Transverse colon (tissue), 4 donors: ENCODE measurements at regions not wholly inside any gene's neighbourhood (a gene's known extent, or its start where the extent isn't known, plus 50 kb on each side); places are given as distances from the start of the nearest gene placed in this dataset.

Experiments
- DNase-seq: peaks from one replicate; pipeline ENCODE4 v3.0.0-alpha.2; 2019
- H3K27ac ChIP-seq, 4 donors: fragments of 200-600 bp; sonication (generic); 2 replicates each; pipeline ENCODE4 v1.5.1; 2016 to 2018; ENCODE audit warnings: inconsistent platforms in 4 of 4
- H3K27me3 ChIP-seq: fragments of 200-600 bp; sonication (generic); 2 replicates; pipeline ENCODE4 v1.5.1; 2017; ENCODE audit warnings: inconsistent platforms
- H3K36me3 ChIP-seq, 4 donors: fragments of 200-600 bp; sonication (generic); 2 replicates each; pipeline ENCODE4 v1.5.1; 2017 to 2019; ENCODE audit warnings: inconsistent platforms in 4 of 4
- H3K4me1 ChIP-seq, 4 donors: fragments of 200-600 bp; sonication (generic); 2 replicates each; pipeline ENCODE4 v1.5.1; 2017 to 2020; ENCODE audit warnings: inconsistent platforms in 4 of 4
- H3K4me3 ChIP-seq, 4 donors: fragments of 200-600 bp; sonication (generic); 1 replicate in 1 of 4; 2 replicates in 3 of 4; pipeline versions ENCODE4 v1.5.1 to v1.6.1; 2017 to 2019; ENCODE audit warnings: inconsistent platforms in 4 of 4
- H3K9me3 ChIP-seq, 2 donors: fragments of 200-600 bp; sonication (generic); 2 replicates each; pipeline ENCODE4 v1.5.1; 2017 to 2019; ENCODE audit warnings: inconsistent platforms in 2 of 2
- CTCF ChIP-seq, 5 experiments: fragments of 200-600 bp in 3 of 5; fragments of 450-650 bp in 2 of 5; sonication (generic) in 3 of 5; IDR thresholded peaks; 1 replicate in 2 of 5; 2 replicates in 3 of 5; pipeline ENCODE4 v1.5.1; 2016 to 2017; ENCODE audit warnings: antibody characterized with exemption in 5 of 5, inconsistent platforms in 3 of 5, mild to moderate bottlenecking in 2 of 5, moderate library complexity in 1 of 5
- EP300 ChIP-seq: sonication (generic); formaldehyde crosslinking; IDR thresholded peaks from one replicate; pipeline ENCODE4 v1.6.1; 2017; ENCODE audit warnings: antibody characterized with exemption, low read depth
- POLR2A ChIP-seq: fragments of 450-650 bp; IDR thresholded peaks from one replicate; pipeline ENCODE4 v1.6.1; 2016; ENCODE audit warnings: antibody characterized with exemption, mild to moderate bottlenecking, moderate library complexity
- POLR2AphosphoS5 ChIP-seq, 3 donors: sonication (generic); formaldehyde crosslinking; IDR thresholded peaks; one replicate each; pipeline ENCODE4 v1.6.1; 2016; ENCODE audit warnings: antibody characterized with exemption in 3 of 3
- WGBS, 2 donors: methylation state at CpG; one replicate each; pipeline ENCODE4 v1.1.5; 2018; ENCODE audit warnings: low coverage in 1 of 2; 5-methylcytosine and 5-hydroxymethylcytosine counted together
- in situ Hi-C, 4 donors: fragments of 200-750 bp; cut with MboI; loops; one replicate each; pipeline versions ENCODE4 v1.15.0 to v1.15.1; 2017; ENCODE audit warnings: low sequenced_read_pairs in 3 of 4, low pct_ligation_motif_present in 1 of 4, low pct_unique_long_range_greater_than_20kb in 1 of 4
- intact Hi-C: fragments of 100-400 bp; cut with DNase I; formaldehyde crosslinking; loops from one replicate; pipeline ENCODE4 v1.15.1; 2023; ENCODE audit warnings: low total_unique reads

GRCh38 chr3:46119709-46120498 lies 88.2 kb downstream of the CCR1 start:
- peaks cover 0 to under 1% (median 0%) of the 10 kb centered on the region in 4 donors for H3K4me1 ChIP-seq
- no peak overlapping the region for H3K27ac ChIP-seq
- H3K36me3 ChIP-seq = no peaks in the 10 kb centered on the region
- TF ChIP-seq POLR2AphosphoS5 (IDR thresholded peaks at IDR 0.05) (no peak), CTCF (IDR thresholded peaks at IDR 0.05) (no peak), POLR2A (no peak), EP300 (no peak)
- in situ Hi-C loops = no loop called here
- intact Hi-C loops = no loop called here
- H3K9me3 ChIP-seq = no peaks in the 10 kb centered on the region
- no peak overlapping the region for H3K4me3 ChIP-seq
- no peaks in the 10 kb centered on the region for H3K27me3 ChIP-seq
- 80 to 83% methylated on average over 3 to 4 of the region's 4 CpGs for WGBS, 2 donors
- no peak for DNase-seq

- intact Hi-C loops = no loop called here
- no peak for DNase-seq
- Histone ChIP-seq H3K27ac (no peak overlapping the region), H3K4me1 (peaks cover 0 to 4% (median 0%) of the 10 kb centered on the region in 4 donors), H3K36me3 (no peaks in the 10 kb centered on the region), H3K9me3 (no peaks in the 10 kb centered on the region), H3K4me3 (no peak overlapping the region), H3K27me3 (no peaks in the 10 kb centered on the region)
- TF ChIP-seq CTCF (IDR thresholded peaks at IDR 0.05) (no peak), EP300 (no peak), POLR2AphosphoS5 (IDR thresholded peaks at IDR 0.05) (no peak), POLR2A (no peak)
- WGBS, 2 donors = 75 to 83% methylated on average over 3 of the region's 3 CpGs
- in situ Hi-C loops = no loop called here
These were observed 88.9 kb downstream of the CCR1 start for GRCh38 chr3:46119253-46119652.

GRCh38 chr3:46116996-46117395 lies 89.7 kb upstream of the XCR1 start:
- no peaks in the 10 kb centered on the region for H3K36me3 ChIP-seq
- H3K4me1 ChIP-seq = peaks cover 0 to 4% (median 0%) of the 10 kb centered on the region in 4 donors
- 82 to 86% methylated on average over 4 of the region's 4 CpGs for WGBS, 2 donors
- H3K4me3 ChIP-seq = no peak overlapping the region
- no peaks in the 10 kb centered on the region for H3K9me3 ChIP-seq
- TF ChIP-seq POLR2AphosphoS5 (IDR thresholded peaks at IDR 0.05) = no peak
- intact Hi-C loops (no loop called here), in situ Hi-C loops (no loop called here)
- H3K27ac ChIP-seq = peak overlapping the region in 1 of 4 donors; percentile 27
- no peak for DNase-seq
- H3K27me3 ChIP-seq = no peaks in the 10 kb centered on the region

- Histone ChIP-seq H3K4me3 (no peak overlapping the region), H3K9me3 (no peaks in the 10 kb centered on the region), H3K27ac (peak overlapping the region; percentile 35 to 68 (median 50)), H3K27me3 (no peaks in the 10 kb centered on the region), H3K36me3 (no peaks in the 10 kb centered on the region), H3K4me1 (peaks cover 0 to 25% (median 4%) of the 10 kb centered on the region in 4 donors)
- 13 to 17% methylated on average over 1 of the region's 1 CpG for WGBS, 2 donors
- DNase-seq = no peak
- TF ChIP-seq POLR2AphosphoS5 (IDR thresholded peaks at IDR 0.05) (peak in 1 of 3 donors; percentile 20), EP300 (no peak), POLR2A (no peak), CTCF (IDR thresholded peaks at IDR 0.05) (no peak)
- intact Hi-C loops = no loop called here
- in situ Hi-C loops = no loop called here
These were observed 87.2 kb upstream of the XCR1 start for GRCh38 chr3:46114323-46114988.
